GM03348 (cell line): ENCODE measurements at regions not wholly inside any gene's neighbourhood (a gene's known extent, or its start where the extent isn't known, plus 50 kb on each side); places are given as distances from the start of the nearest gene placed in this dataset.

Experiments used
- DNase-seq: peaks from one replicate; pipeline ENCODE4 v3.0.0; 2012; ENCODE audit warnings: low spot score

- no peak for DNase-seq
Observed at GRCh38 chr13:111456452-111457230, 136.2 kb downstream of the TEX29 start.

GRCh38 chr13:111458001-111458531 lies 137.6 kb downstream of the TEX29 start:
- DNase-seq = no peak

GRCh38 chr13:111458739-111459138 lies 138.3 kb downstream of the TEX29 start:
- no peak for DNase-seq

GRCh38 chr13:111459803-111460547 lies 139.5 kb downstream of the TEX29 start:
- no peak for DNase-seq

- peak; percentile 78 for DNase-seq
Observed at GRCh38 chr13:111460548-111461444, 140.4 kb downstream of the TEX29 start.

- no peak for DNase-seq
Observed at GRCh38 chr13:111461445-111462149, 141.2 kb downstream of the TEX29 start.

GRCh38 chr13:111462221-111462764 lies 141.9 kb downstream of the TEX29 start:
- DNase-seq = no peak

- no peak for DNase-seq
Observed at GRCh38 chr13:111462944-111463343, 142.5 kb downstream of the TEX29 start.

- DNase-seq = no peak
Observed at GRCh38 chr13:111467111-111467890, 146.9 kb downstream of the TEX29 start.

GRCh38 chr13:111468037-111468959 lies 147.9 kb downstream of the TEX29 start:
- no peak for DNase-seq

- DNase-seq = no peak
Observed at GRCh38 chr13:111469450-111469849, 149.0 kb downstream of the TEX29 start.

GRCh38 chr13:111469916-111470506 lies 149.6 kb downstream of the TEX29 start:
- no peak for DNase-seq

GRCh38 chr13:111470933-111471332 lies 150.5 kb downstream of the TEX29 start:
- no peak for DNase-seq

GRCh38 chr13:111472083-111472482 lies 151.6 kb downstream of the TEX29 start:
- DNase-seq = no peak

GRCh38 chr13:111472559-111473460 lies 152.4 kb downstream of the TEX29 start:
- no peak for DNase-seq

GRCh38 chr13:111474136-111475002 lies 153.9 kb downstream of the TEX29 start:
- DNase-seq = peak; percentile 84

- DNase-seq = no peak
Observed at GRCh38 chr13:111475488-111475887, 155.0 kb downstream of the TEX29 start.
